Stimulated activated CD4-positive, alpha-beta T cell treated with anti-CD3 and anti-CD28 coated beads, Interleukin-4, amount 100 ng/mL, for 1 hour (primary cell): ENCODE measurements at regions not wholly inside any gene's neighbourhood (a gene's known extent, or its start where the extent isn't known, plus 50 kb on each side); places are given as distances from the start of the nearest gene placed in this dataset.
"Not testable (repeated sequence)": the region's sequence is repeated elsewhere in the genome, so short reads cannot be mapped to it uniquely, and the experiment has no call there.

Source experiments
- DNase-seq: peaks from one replicate; pipeline ENCODE4 v3.0.0-alpha.2; 2020

GRCh38 chr10:95137990-95138625, 55.9 kb upstream of the ACSM6 start:
- not testable (repeated sequence) for DNase-seq

GRCh38 chr10:95134490-95134889, 59.5 kb upstream of the ACSM6 start:
- no peak for DNase-seq

DNA sequence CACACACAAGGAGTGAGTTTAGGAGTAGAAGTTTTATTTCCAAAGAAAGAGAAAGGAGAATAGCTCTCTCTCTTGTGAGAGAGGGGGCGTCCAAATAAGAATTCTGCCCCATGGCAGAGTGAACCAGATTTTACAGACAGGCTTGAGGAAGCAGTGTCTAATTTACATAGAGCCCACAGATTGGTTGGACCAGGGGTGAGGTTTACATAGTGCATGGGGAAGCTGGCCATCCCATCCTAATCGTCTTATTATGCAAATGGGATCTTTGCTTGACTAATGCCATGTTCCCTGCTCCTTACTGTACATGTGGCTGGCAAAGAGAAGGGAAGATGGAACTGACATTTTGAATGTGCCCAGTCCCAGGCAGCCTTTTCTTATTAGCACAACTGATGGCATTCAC, 60.0 kb upstream of the ACSM6 start:
- DNase-seq, result no peak

- DNase-seq, result peak; percentile 59
Measured at GRCh38 chr10:95133016-95133752, 60.9 kb upstream of the ACSM6 start.

DNA sequence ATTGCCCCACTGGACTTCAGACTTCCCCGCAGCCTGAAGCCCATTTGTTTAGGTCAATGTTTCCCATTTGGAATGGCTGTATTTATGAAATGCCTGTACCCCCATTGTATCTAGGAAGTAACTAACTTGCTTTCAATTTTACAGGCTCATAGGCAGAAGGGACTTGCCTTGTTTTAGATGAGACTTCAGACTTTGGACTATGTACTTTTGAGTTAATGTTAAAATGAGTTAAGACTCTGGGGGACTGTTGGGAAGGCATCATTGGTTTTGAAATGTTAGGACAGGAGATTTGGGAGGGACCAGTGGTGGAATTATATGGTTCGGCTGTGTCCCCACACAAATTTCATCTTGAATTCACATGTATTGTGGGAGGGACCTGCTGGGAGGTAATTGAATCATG, 61.1 kb upstream of the CYP2C8 start:
- DNase-seq, result not testable (repeated sequence)

DNA sequence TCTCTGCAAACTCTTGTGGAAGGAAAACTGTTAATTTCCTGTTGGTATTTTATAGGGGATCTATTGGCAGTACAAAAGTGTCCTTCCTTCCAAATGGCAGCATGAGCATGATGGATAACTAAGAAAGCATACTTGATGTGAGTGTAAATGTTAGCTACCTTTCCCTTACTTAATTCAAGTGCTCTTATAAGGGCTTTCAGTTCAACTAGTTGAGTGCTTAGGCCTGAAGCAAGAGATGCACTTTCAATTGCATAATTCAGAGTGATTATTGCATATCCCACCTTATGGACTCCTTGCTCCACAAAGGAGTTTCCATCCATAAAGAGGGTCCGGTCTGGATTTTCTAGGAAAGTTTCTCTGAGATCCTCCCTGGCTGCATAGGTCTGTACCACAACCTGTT, 56.3 kb upstream of the CYP2C8 start:
- no peak for DNase-seq

DNA sequence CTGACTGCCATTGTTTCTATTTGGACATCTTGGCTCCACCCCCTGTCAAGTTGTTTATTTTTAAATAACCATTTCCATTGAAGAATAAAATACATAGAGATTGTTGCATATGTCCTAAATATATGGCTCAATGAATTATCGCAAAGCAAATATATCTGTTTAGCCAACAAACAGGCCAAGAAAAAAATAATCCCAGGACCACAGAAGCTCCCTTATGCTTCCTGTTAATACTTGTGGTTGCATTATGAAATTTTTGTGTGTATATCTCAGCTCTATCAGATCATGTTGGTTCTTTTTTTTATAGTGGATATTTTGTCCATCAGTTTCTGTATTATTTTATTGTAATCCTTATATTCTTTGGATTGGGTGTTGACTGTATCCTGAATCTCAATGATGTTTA, 53.4 kb upstream of the CYP2C8 start:
- DNase-seq, result no peak

DNA sequence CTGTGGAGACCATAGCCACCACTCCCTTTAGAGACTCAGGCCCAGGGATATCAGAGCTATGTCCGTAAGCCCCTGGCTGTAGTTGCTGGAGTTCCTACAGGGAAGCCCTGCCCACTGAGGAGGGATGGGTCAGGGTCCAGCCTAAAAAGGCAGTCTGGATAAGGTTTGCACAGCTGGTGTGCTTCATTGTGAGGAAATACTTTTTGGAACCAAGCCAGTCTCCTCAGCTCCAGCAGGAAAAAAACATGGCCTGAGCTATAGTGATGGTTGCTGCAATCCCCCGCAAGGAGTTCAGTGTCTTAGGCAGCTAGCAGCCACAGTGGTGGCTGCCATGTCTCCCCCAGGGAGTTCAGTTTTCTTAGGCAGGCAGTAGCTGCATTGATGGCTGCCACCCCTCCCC, 52.6 kb upstream of the CYP2C8 start:
- DNase-seq, result no peak
